GM21576 (cell line): ENCODE measurements at regions not wholly inside any gene's neighbourhood (a gene's known extent, or its start where the extent isn't known, plus 50 kb on each side); places are given as distances from the start of the nearest gene placed in this dataset.

Experiments used
- ATAC-seq: cut with Tn5 transposase; IDR thresholded peaks from one replicate; pipeline ENCODE4 v1.9.1; 2021; ENCODE audit warnings: mild to moderate bottlenecking, moderate library complexity; ENCODE audit not compliant: unreplicated experiment

DNA sequence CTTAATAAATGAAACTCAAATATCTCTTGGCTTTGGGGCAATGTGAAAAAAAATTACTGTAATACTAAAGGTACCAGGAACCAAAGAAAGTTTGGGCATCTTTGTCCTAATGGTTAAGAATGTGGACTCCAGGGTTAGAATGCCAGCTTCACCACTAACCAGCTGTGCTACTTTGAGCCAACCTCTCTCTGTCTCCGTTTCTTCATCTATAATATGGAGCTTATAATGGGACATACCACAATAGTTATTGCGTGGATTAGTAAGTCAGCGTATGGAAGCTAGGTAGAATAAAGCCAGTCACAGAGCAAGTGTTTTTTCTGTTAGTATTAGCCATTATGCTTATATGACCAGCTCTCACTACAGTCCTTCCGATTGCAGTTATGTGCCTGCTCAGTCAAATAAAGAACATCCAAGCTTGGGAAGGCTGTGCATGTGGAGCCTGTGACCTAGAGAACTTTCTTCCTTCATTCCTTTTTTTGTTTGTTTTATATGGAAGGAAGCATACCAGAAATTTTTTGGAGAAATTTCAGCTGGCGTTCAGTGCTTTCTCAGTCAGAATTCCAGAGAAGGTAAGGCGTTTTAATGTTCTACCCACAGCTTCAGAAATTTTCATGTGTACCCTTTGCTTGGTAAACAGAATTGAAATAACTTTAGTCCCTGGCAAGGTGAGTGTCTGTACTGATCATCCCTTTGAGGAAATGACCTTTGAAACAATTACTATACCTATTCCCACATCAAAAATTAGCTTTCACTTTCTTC is 114.0 kb upstream of the RND3 start:
- no peak for ATAC-seq

DNA sequence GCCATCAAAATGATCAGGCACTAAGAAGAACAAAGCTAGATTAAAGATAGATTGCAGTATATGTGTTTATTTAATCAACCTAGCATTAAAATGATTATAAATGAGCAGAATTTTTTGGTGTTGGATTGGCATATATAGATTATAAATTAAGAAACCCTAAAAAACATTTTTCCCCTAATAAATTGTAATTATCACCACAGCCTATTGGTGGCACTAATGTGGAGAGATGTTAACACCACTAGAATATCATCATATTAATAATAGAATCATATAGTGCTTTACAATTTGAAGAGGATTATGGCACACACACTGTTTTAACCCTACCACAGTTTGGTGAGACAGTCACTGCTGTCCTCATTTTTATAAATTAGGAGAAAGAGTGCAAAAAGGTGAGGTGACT is 112.4 kb upstream of the RND3 start:
- ATAC-seq = no peak

DNA sequence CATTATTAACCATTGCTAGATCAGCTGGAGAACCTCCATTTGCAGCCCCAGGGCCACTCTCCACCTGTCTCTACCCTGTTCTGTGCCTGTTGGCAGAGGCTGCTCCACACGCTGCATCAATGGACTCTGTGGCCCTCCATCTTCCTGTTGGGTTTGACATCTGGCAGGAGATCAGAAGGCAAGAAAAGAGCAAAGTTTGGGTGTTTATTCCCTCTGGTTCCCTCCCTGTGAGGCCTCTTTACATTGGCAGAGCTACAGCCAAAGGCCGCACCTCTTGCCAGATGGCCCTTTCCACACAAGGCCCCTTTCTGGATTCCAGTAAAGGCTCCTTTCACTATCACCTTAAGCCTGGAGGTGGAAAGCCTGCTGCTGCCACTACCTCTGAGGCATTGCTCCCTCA is 110.9 kb upstream of the RND3 start:
- ATAC-seq = no peak

- ATAC-seq = no peak
These were observed 108.5 kb upstream of the RND3 start for GRCh38 chr2:150595803-150596470.

- ATAC-seq = no peak
These were observed 106.8 kb upstream of the RND3 start for GRCh38 chr2:150594299-150594698.

DNA sequence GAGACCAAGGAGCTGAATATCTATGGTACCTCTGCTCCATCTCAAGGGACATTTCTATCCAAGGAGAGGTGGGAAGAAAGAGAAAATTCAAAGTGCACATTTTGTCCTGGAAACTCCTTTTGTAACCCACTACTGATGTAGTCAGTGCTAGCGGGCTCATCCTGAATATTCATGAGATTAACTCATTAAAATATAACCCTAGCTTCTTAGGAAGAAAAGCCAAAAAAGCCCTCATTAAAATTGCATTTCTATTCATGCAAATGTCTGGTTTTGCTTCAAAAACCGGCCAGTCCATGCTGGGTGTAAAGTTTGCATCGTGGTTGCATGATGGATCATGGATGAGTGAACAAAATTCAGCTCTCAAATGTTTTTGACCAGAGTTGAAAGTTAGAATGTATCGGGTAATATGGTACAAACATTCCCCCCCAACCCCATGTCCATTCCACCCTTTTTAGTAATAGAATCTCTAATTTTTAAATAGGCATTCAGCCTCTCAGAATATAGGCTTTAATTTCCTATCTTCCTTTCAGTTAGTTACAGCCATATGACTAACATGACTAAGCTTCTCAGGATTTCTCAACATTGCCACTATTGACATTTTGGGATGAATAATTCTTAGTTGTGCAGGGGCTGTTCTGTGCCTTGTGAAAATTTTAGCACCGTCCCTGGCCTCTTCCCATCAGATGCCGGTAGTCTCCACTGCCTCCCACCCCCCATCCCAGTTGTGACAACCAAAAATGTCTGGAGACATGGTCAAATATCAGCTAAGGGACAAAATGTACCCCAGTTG is 104.2 kb upstream of the RND3 start:
- ATAC-seq = no peak

DNA sequence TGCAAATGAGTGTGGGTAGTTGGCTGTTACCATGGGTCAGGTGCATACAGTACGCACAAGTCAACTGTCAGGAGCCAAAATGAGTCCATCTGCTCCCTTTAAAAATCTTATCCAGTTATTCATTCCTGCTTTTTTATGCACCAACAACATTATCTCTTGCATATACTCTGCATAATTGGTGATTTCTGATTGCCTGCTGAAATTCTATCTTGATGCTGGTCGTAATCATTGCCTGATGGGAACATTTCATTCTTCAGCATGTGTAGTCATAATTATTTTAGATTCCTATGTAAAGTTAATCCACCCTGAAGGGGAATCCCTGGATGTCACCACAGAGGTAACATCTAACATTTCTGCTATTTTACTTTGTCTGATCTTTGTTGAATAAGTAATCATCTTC is 102.2 kb upstream of the RND3 start:
- no peak for ATAC-seq

DNA sequence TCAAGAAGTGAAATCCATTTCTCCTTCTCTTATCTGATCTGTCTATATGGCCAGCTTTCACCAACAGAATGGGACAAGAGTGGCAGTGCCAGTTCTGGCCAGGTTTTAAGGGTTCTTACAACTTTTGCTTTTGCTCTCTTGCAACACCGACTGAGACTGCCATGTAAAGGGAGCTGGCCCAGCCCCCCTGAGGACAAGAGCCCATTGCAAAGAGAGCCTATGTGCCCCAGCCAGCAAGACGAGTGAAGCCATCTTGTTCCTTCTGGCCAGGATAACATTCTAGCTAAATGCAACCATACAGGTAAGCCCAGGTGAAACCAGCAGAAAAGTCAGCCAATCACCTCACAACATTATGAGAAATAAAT is 101.0 kb upstream of the RND3 start:
- ATAC-seq = no peak

GRCh38 chr2:150587547-150588505 is 100.4 kb upstream of the RND3 start:
- no peak for ATAC-seq

DNA sequence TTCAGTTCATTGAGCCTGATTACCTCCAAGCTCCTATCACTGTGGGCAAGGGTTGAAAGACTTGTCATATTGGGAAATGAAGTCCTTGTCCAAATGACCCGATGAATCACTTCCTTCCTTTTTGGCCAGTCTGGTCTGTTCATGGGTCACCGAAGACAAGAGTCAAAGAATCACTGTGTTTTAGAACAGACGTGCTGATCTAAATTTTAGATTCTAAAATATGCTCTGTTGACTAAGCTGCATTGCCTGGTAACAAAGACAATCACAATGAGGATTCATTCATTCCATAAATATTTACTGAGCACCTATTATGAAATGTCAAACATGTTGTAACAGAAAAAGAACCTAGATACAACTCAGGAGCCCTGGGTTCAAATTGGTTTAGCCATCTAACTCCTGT is 99.4 kb upstream of the RND3 start:
- no peak for ATAC-seq

- ATAC-seq = no peak
These were observed 97.9 kb upstream of the RND3 start for GRCh38 chr2:150585221-150585971.

- ATAC-seq = no peak
These were observed 96.6 kb upstream of the RND3 start for GRCh38 chr2:150584081-150584480.

DNA sequence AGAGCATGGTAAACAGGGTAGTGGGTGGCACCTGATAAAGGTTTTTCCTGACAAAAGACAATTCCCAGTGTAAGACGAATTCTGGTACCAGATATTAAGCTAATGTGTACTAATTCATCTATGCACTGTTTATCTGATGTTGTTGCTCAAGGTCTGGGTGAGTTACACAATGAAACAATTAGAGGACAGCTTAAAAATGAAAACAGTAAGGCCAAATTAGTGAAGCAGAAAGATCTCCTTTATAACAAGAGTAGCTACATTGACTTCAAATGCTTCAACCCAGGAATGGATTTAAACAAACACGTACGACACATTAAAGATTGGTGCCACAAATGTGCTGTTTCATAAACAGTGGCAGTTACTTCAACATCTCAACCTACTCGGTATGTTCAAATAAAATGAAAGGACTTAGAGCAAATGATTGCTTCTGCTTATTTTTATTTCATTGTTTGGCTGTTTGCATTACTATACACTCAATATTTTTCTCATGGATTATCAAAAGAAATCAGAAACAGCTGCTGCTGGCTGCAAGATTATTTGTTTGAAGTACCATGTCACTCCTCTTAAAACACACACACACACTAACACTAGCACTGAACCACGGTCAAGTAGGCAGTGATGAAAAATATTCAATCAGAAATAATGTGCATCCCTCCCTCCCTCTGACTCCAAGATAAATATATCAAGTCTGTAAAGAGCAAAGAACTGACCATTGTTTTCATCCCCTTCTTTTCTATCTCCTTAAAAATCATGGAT is 94.4 kb upstream of the RND3 start:
- no peak for ATAC-seq

- ATAC-seq = no peak
These were observed 91.0 kb upstream of the RND3 start for GRCh38 chr2:150578481-150578880.

DNA sequence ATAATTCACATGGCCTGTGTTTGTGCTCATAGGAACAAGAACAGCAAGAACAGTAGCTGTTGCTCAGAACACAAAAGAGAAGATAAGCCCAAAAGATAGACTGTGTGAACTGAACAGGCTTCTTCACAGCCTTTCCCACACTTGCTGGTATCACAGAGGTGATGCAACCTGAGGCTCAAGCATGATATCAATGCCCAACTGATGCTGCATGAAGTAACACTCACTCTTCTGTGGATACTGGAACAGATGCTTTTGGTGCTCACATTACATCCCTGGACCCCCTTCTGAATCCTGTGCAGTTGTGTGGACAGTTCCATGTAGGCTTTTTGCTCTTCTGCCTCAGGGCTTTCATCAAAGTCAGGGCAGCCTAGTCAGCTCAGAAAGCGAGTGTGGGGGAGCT is 88.4 kb upstream of the RND3 start:
- no peak for ATAC-seq

GRCh38 chr2:150572961-150573395 is 85.5 kb upstream of the RND3 start:
- ATAC-seq = peak; percentile 92

GRCh38 chr2:150572194-150572766 is 84.8 kb upstream of the RND3 start:
- no peak for ATAC-seq

GRCh38 chr2:150571121-150571520 is 83.7 kb upstream of the RND3 start:
- no peak for ATAC-seq

- ATAC-seq = no peak
These were observed 83.2 kb upstream of the RND3 start for GRCh38 chr2:150570712-150571111.
